ENCODE measurements at regions not wholly inside any gene's neighbourhood (a gene's known extent, or its start where the extent isn't known, plus 50 kb on each side); places are given as distances from the start of the nearest gene placed in this dataset.

GRCh38 chr7:155237297-155237696 lies 60.4 kb upstream of the INSIG1 start:
- TF ChIP-seq RXRA (IDR thresholded peaks at IDR 0.05), result no peak
- no peak for TF ChIP-seq CTCF (IDR thresholded peaks at IDR 0.05; ENCODE audit: low read depth, low read length, missing input control)
- TF ChIP-seq EGR1 (IDR thresholded peaks at IDR 0.05; ENCODE audit: low read depth in 2 of 2), result no peak
- no peak for TF ChIP-seq FOXA1 (IDR thresholded peaks at IDR 0.05)
- TF ChIP-seq GABPA (IDR thresholded peaks at IDR 0.05 in 1 of 2, conservative IDR thresholded peaks at IDR 0.05 in 1 of 2), result no peak
- no peak for TF ChIP-seq ZBTB33 (IDR thresholded peaks at IDR 0.05)
